Fibroblast of lung (primary cell): ENCODE measurements at regions not wholly inside any gene's neighbourhood (a gene's known extent, or its start where the extent isn't known, plus 50 kb on each side); places are given as distances from the start of the nearest gene placed in this dataset.

Source experiments
- DNase-seq, 2 donors: peaks; one replicate each; pipeline versions ENCODE4 v3.0.0 to v3.0.0-alpha.2; 2010; ENCODE audit warnings: low read depth in 2 of 2
- H2AFZ ChIP-seq: 2 replicates; pipeline ENCODE4 v1.5.1; 2012; ENCODE audit warnings: low read length, control low read depth, inconsistent platforms
- H3K27ac ChIP-seq: 2 replicates; pipeline ENCODE4 v1.5.1; 2011; ENCODE audit warnings: low read length, control low read depth; ENCODE audit not compliant: insufficient read depth
- H3K27me3 ChIP-seq: 2 replicates; pipeline ENCODE4 v1.5.1; 2011; ENCODE audit warnings: mild to moderate bottlenecking, low read length; ENCODE audit not compliant: control insufficient read depth, insufficient read depth
- H3K36me3 ChIP-seq: 2 replicates; pipeline ENCODE4 v1.5.1; 2011; ENCODE audit warnings: low read length; ENCODE audit not compliant: control insufficient read depth, insufficient read depth
- H3K4me1 ChIP-seq: 2 replicates; pipeline ENCODE4 v1.5.1; 2011; ENCODE audit warnings: low read length; ENCODE audit not compliant: control insufficient read depth, insufficient read depth; ENCODE audit errors: extremely low read depth
- H3K4me2 ChIP-seq: 2 replicates; pipeline ENCODE4 v1.5.1; 2011; ENCODE audit warnings: low read length, control low read depth; ENCODE audit not compliant: insufficient read depth; ENCODE audit errors: extremely low read depth
- H3K4me3 ChIP-seq, 4 experiments: fragments of 200-600 bp in 1 of 4; sonication (generic) in 1 of 4; replicated peaks in 1 of 4; 2 replicates each; pipeline ENCODE4 v1.5.1; 2011 to 2016; ENCODE audit warnings: low read length in 4 of 4, low read depth in 3 of 4, mild to moderate bottlenecking in 3 of 4, control low read depth in 2 of 4, inconsistent platforms in 1 of 4, mixed read lengths in 1 of 4; ENCODE audit not compliant: insufficient read depth in 1 of 4; ENCODE audit errors: control extremely low read depth in 1 of 4
- H3K79me2 ChIP-seq: 2 replicates; pipeline ENCODE4 v1.5.1; 2012; ENCODE audit warnings: mild to moderate bottlenecking, low read length, inconsistent platforms; ENCODE audit not compliant: control insufficient read depth, insufficient read depth
- H3K9ac ChIP-seq: 2 replicates; pipeline ENCODE4 v1.5.1; 2011; ENCODE audit warnings: mild to moderate bottlenecking, low read length, control low read depth; ENCODE audit not compliant: insufficient read depth
- H3K9me3 ChIP-seq: 2 replicates; pipeline ENCODE4 v1.5.1; 2012; ENCODE audit warnings: low read depth, low read length; ENCODE audit not compliant: control insufficient read depth, insufficient read depth
- H4K20me1 ChIP-seq: 2 replicates; pipeline ENCODE4 v1.5.1; 2011; ENCODE audit warnings: low read length; ENCODE audit not compliant: control insufficient read depth, insufficient read depth; ENCODE audit errors: extremely low read depth
- CTCF ChIP-seq, 2 donors: IDR thresholded peaks in 1 of 2; conservative IDR thresholded peaks in 1 of 2; 1 replicate in 1 of 2; 2 replicates in 1 of 2; pipeline ENCODE4 v1.5.1; 2011 to 2012; ENCODE audit warnings: low read length in 2 of 2, control low read depth in 1 of 2, inconsistent platforms in 1 of 2, low read depth in 1 of 2, mild to moderate bottlenecking in 1 of 2
- EZH2 ChIP-seq: IDR thresholded peaks from 2 replicates; pipeline ENCODE4 v1.5.1; 2012; ENCODE audit warnings: low read length, control low read depth, mild to moderate bottlenecking; ENCODE audit errors: missing control alignments

GRCh38 chr1:104348277-104348676 lies 598.6 kb downstream of the AMY1C start:
- Histone ChIP-seq H3K27me3 (no peaks in the 10 kb centered on the region), H3K9me3 (no peaks in the 10 kb centered on the region), H4K20me1 (no peaks in the 10 kb centered on the region), H3K79me2 (no peaks in the 10 kb centered on the region), H2AFZ (no peak overlapping the region), H3K9ac (no peak overlapping the region), H3K4me2 (no peak overlapping the region), H3K4me3 (no peak overlapping the region), H3K27ac (no peak overlapping the region), H3K4me1 (no peaks in the 10 kb centered on the region), H3K36me3 (no peaks in the 10 kb centered on the region)
- no peak for DNase-seq
- TF ChIP-seq CTCF (conservative IDR thresholded peaks at IDR 0.05 in 1 of 2, IDR thresholded peaks at IDR 0.05 in 1 of 2; ENCODE audit: low read depth in 1 of 2, low read length in 2 of 2): no peak
- no peak for TF ChIP-seq EZH2

GRCh38 chr1:104353580-104353979 lies 603.9 kb downstream of the AMY1C start:
- Histone ChIP-seq H3K27ac (no peak overlapping the region), H3K4me1 (no peaks in the 10 kb centered on the region), H3K9me3 (no peaks in the 10 kb centered on the region), H3K79me2 (no peaks in the 10 kb centered on the region), H3K4me3 (no peak overlapping the region), H3K9ac (no peak overlapping the region), H3K36me3 (no peaks in the 10 kb centered on the region), H3K4me2 (no peak overlapping the region), H3K27me3 (no peaks in the 10 kb centered on the region), H4K20me1 (no peaks in the 10 kb centered on the region), H2AFZ (no peak overlapping the region)
- no peak for DNase-seq
- TF ChIP-seq CTCF (conservative IDR thresholded peaks at IDR 0.05 in 1 of 2, IDR thresholded peaks at IDR 0.05 in 1 of 2; ENCODE audit: low read depth in 1 of 2, low read length in 2 of 2) (no peak), EZH2 (no peak)

GRCh38 chr1:104358086-104358485 lies 608.4 kb downstream of the AMY1C start:
- Histone ChIP-seq H3K9me3 (no peaks in the 10 kb centered on the region), H2AFZ (no peak overlapping the region)
- DNase-seq: no peak

More at GRCh38 chr1:104358086-104358485, 608.4 kb downstream of the AMY1C start:
- TF ChIP-seq CTCF (conservative IDR thresholded peaks at IDR 0.05 in 1 of 2, IDR thresholded peaks at IDR 0.05 in 1 of 2; ENCODE audit: low read depth in 1 of 2, low read length in 2 of 2) (no peak), EZH2 (no peak)
- no peaks in the 10 kb centered on the region for H3K27me3 ChIP-seq
- H3K27ac ChIP-seq: no peak overlapping the region
- H4K20me1 ChIP-seq: no peaks in the 10 kb centered on the region
- H3K9ac ChIP-seq: no peak overlapping the region
- H3K4me3 ChIP-seq: no peak overlapping the region
- no peaks in the 10 kb centered on the region for H3K4me1 ChIP-seq
- no peak overlapping the region for H3K4me2 ChIP-seq
- no peaks in the 10 kb centered on the region for H3K36me3 ChIP-seq
- H3K79me2 ChIP-seq: no peaks in the 10 kb centered on the region
